C4-2B (cell line): ENCODE measurements at regions not wholly inside any gene's neighbourhood (a gene's known extent, or its start where the extent isn't known, plus 50 kb on each side); places are given as distances from the start of the nearest gene placed in this dataset.

Experiments
- ZFX ChIP-seq: fragments of 450-650 bp; IDR thresholded peaks from 2 replicates; pipeline ENCODE4 v1.6.1; 2017
- TF ChIP-seq, protein P1 (sequence below): fragments of 450-650 bp; conservative IDR thresholded peaks from 2 replicates; pipeline ENCODE4 v1.5.1; 2017; ENCODE audit warnings: mild to moderate bottlenecking

DNA sequence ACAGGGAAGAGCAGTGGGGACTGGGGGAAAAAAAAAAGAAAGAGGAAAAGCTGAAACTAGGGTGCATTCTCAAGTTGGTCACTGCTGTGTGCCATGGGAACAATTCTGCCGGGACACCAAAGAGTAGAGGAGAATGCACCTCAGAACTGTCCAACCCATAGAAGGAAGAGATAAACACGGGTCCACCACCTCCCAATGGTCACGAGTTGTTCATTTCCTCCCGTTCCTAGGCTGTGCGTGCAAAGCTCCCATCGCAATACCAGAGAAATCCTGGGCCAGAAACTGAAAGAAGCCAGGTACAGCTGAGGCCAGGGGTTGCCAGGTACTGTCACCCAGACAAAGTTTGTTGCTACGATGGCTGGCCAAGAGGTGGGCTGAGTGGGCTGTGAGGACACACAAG is 236.9 kb upstream of the ANKRD55 start:
- TF ChIP-seq, protein P1, sequence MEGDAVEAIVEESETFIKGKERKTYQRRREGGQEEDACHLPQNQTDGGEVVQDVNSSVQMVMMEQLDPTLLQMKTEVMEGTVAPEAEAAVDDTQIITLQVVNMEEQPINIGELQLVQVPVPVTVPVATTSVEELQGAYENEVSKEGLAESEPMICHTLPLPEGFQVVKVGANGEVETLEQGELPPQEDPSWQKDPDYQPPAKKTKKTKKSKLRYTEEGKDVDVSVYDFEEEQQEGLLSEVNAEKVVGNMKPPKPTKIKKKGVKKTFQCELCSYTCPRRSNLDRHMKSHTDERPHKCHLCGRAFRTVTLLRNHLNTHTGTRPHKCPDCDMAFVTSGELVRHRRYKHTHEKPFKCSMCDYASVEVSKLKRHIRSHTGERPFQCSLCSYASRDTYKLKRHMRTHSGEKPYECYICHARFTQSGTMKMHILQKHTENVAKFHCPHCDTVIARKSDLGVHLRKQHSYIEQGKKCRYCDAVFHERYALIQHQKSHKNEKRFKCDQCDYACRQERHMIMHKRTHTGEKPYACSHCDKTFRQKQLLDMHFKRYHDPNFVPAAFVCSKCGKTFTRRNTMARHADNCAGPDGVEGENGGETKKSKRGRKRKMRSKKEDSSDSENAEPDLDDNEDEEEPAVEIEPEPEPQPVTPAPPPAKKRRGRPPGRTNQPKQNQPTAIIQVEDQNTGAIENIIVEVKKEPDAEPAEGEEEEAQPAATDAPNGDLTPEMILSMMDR, result no peak
- TF ChIP-seq ZFX, result no peak
